ENCODE measurements at regions not wholly inside any gene's neighbourhood (a gene's known extent, or its start where the extent isn't known, plus 50 kb on each side); places are given as distances from the start of the nearest gene placed in this dataset.

DNA sequence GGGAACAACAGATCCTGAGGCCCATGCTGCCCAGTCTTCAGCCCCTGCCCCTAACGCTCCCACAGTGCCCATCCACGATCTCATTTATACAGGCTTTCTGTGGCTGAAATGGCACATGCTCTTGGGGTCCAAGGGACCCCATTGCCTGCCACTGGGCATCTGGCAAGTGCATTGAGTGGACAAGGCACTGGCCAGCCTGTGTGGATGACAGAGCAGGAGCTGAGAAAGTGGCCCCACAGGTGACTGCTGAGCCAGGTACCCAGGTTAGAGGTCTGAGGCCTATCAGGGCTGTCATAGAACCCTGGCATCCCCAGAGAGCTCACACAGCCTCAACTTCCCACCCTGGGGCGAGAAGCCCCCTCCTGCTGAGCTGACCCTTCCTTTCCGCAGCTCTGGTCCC, 86.0 kb upstream of the NXT1 start:
- Mint-ChIP-seq H3K9me3 (peaks cover 22% of the 10 kb centered on the region), H3K36me3 (ENCODE audit: low read depth) (peaks cover 10% of the 10 kb centered on the region), H3K27ac (no peak overlapping the region), H3K4me3 (no peak overlapping the region), H3K4me1 (no peaks in the 10 kb centered on the region), H3K27me3 (ENCODE audit: insufficient read depth, low read depth, poor library complexity) (peaks cover under 1% of the 10 kb centered on the region)
- no peaks in the 10 kb centered on the region for H3K79me2 ChIP-seq (replicated peaks; ENCODE audit: insufficient read depth)
- H3K27me3 ChIP-seq (ENCODE audit: insufficient read depth) = no peaks in the 10 kb centered on the region
- no peaks in the 10 kb centered on the region for H3K36me3 ChIP-seq (ENCODE audit: insufficient read depth)
- ATAC-seq = no peak
- H2AFZ ChIP-seq = no peak overlapping the region
- H3K4me2 ChIP-seq = no peak overlapping the region
- H3K27ac ChIP-seq (ENCODE audit: low read depth) = no peak overlapping the region
- H4K20me1 ChIP-seq (replicated peaks; ENCODE audit: insufficient read depth) = no peaks in the 10 kb centered on the region
- no peaks in the 10 kb centered on the region for H3K9me2 ChIP-seq (ENCODE audit: insufficient read depth)
- H3F3A ChIP-seq (replicated peaks; ENCODE audit: low read depth) = no peaks in the 10 kb centered on the region
- H3K4me1 ChIP-seq (ENCODE audit: insufficient read depth) = no peaks in the 10 kb centered on the region
- H3K4me3 ChIP-seq = no peak overlapping the region
- no peak for TF ChIP-seq ZNF331 (CRISPR knock-in tag; IDR thresholded peaks at IDR 0.05; ENCODE audit: low read depth)
- no peak for TF ChIP-seq JUNB (IDR thresholded peaks at IDR 0.05; ENCODE audit: unreplicated experiment)
- no peak for TF ChIP-seq STAT1 (IDR thresholded peaks at IDR 0.05; ENCODE audit: unreplicated experiment)
- TF ChIP-seq NANOG (IDR thresholded peaks at IDR 0.05; ENCODE audit: borderline replicate concordance) = no peak
- TF ChIP-seq CREB1 (CRISPR knock-in tag; IDR thresholded peaks at IDR 0.05; ENCODE audit: low read depth) = no peak
- TF ChIP-seq, protein P1, sequence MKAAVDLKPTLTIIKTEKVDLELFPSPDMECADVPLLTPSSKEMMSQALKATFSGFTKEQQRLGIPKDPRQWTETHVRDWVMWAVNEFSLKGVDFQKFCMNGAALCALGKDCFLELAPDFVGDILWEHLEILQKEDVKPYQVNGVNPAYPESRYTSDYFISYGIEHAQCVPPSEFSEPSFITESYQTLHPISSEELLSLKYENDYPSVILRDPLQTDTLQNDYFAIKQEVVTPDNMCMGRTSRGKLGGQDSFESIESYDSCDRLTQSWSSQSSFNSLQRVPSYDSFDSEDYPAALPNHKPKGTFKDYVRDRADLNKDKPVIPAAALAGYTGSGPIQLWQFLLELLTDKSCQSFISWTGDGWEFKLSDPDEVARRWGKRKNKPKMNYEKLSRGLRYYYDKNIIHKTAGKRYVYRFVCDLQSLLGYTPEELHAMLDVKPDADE (IDR thresholded peaks at IDR 0.05) = no peak
- TF ChIP-seq EZH2 (IDR thresholded peaks at IDR 0.05; ENCODE audit: low read depth, unreplicated experiment) = no peak
- DNase-seq (ENCODE audit: low spot score) = no peak

DNA sequence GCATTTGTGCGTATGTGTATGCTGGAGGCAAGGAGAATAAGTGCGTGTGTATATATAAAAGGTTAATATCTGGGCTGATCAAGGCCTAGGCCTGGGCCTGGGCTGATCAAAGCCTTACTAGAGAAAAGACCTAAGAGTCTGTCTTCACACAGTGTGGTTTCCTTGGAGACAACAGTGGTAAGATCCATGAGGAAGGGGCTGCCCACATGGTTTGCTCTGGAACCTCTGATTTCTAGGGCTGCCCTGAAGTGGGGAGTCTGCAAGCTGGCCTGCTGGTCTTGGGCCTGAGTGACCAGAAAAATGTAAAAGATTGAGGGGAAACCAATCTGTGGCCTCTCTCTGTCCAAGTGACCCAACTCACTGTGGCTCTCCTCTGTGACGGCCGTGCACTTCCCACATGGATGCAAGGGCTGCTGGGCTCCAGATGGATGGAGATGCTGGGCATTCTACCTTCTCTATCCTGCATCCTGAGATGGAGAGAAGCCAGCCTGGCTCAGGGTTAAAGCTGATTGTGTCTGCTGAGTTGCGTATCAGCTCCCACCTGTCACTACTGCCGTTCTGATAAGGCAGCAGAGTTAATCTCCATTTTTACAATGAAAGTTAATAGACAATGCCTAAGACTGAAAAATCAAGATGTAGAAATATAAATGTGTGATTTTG, 90.3 kb upstream of the NXT1 start:
- Mint-ChIP-seq H3K27me3 (ENCODE audit: insufficient read depth, low read depth, poor library complexity) (peaks cover 2% of the 10 kb centered on the region), H3K4me3 (no peak overlapping the region), H3K4me1 (peaks cover 18% of the 10 kb centered on the region), H3K36me3 (ENCODE audit: low read depth) (no peaks in the 10 kb centered on the region), H3K9me3 (peaks cover 7% of the 10 kb centered on the region; the same call in 1 of the 3 replicates), H3K27ac (no peak overlapping the region)
- Histone ChIP-seq H3K27me3 (ENCODE audit: insufficient read depth) (no peaks in the 10 kb centered on the region), H2AFZ (no peak overlapping the region), H3K36me3 (ENCODE audit: insufficient read depth) (no peaks in the 10 kb centered on the region), H3F3A (replicated peaks; ENCODE audit: low read depth) (no peaks in the 10 kb centered on the region), H4K20me1 (replicated peaks; ENCODE audit: insufficient read depth) (no peaks in the 10 kb centered on the region), H3K4me1 (ENCODE audit: insufficient read depth) (no peaks in the 10 kb centered on the region), H3K4me2 (no peak overlapping the region), H3K9me2 (ENCODE audit: insufficient read depth) (no peaks in the 10 kb centered on the region), H3K4me3 (no peak overlapping the region), H3K27ac (ENCODE audit: low read depth) (no peak overlapping the region), H3K79me2 (replicated peaks; ENCODE audit: insufficient read depth) (no peaks in the 10 kb centered on the region)
- no peak for DNase-seq (ENCODE audit: low spot score)
- ATAC-seq = no peak
- TF ChIP-seq POLR2AphosphoS5 (IDR thresholded peaks at IDR 0.05; ENCODE audit: low read depth) = no peak
- TF ChIP-seq ZNF114 (CRISPR knock-in tag; IDR thresholded peaks at IDR 0.05) = no peak
- TF ChIP-seq CREB1 (CRISPR knock-in tag; IDR thresholded peaks at IDR 0.05; ENCODE audit: low read depth) = no peak
- no peak for TF ChIP-seq ZNF331 (CRISPR knock-in tag; IDR thresholded peaks at IDR 0.05; ENCODE audit: low read depth)
- no peak for TF ChIP-seq EZH2 (IDR thresholded peaks at IDR 0.05; ENCODE audit: low read depth, unreplicated experiment)
- TF ChIP-seq, protein P2, sequence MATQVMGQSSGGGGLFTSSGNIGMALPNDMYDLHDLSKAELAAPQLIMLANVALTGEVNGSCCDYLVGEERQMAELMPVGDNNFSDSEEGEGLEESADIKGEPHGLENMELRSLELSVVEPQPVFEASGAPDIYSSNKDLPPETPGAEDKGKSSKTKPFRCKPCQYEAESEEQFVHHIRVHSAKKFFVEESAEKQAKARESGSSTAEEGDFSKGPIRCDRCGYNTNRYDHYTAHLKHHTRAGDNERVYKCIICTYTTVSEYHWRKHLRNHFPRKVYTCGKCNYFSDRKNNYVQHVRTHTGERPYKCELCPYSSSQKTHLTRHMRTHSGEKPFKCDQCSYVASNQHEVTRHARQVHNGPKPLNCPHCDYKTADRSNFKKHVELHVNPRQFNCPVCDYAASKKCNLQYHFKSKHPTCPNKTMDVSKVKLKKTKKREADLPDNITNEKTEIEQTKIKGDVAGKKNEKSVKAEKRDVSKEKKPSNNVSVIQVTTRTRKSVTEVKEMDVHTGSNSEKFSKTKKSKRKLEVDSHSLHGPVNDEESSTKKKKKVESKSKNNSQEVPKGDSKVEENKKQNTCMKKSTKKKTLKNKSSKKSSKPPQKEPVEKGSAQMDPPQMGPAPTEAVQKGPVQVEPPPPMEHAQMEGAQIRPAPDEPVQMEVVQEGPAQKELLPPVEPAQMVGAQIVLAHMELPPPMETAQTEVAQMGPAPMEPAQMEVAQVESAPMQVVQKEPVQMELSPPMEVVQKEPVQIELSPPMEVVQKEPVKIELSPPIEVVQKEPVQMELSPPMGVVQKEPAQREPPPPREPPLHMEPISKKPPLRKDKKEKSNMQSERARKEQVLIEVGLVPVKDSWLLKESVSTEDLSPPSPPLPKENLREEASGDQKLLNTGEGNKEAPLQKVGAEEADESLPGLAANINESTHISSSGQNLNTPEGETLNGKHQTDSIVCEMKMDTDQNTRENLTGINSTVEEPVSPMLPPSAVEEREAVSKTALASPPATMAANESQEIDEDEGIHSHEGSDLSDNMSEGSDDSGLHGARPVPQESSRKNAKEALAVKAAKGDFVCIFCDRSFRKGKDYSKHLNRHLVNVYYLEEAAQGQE (IDR thresholded peaks at IDR 0.05; ENCODE audit: unreplicated experiment) = no peak
- TF ChIP-seq, protein P1 (IDR thresholded peaks at IDR 0.05) = no peak
- TF ChIP-seq, protein P3, sequence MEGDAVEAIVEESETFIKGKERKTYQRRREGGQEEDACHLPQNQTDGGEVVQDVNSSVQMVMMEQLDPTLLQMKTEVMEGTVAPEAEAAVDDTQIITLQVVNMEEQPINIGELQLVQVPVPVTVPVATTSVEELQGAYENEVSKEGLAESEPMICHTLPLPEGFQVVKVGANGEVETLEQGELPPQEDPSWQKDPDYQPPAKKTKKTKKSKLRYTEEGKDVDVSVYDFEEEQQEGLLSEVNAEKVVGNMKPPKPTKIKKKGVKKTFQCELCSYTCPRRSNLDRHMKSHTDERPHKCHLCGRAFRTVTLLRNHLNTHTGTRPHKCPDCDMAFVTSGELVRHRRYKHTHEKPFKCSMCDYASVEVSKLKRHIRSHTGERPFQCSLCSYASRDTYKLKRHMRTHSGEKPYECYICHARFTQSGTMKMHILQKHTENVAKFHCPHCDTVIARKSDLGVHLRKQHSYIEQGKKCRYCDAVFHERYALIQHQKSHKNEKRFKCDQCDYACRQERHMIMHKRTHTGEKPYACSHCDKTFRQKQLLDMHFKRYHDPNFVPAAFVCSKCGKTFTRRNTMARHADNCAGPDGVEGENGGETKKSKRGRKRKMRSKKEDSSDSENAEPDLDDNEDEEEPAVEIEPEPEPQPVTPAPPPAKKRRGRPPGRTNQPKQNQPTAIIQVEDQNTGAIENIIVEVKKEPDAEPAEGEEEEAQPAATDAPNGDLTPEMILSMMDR (conservative IDR thresholded peaks at IDR 0.05; ENCODE audit: low read depth in 2 of 2) = no peak
- TF ChIP-seq NANOG (IDR thresholded peaks at IDR 0.05; ENCODE audit: borderline replicate concordance) = no peak
- TF ChIP-seq JUNB (IDR thresholded peaks at IDR 0.05; ENCODE audit: unreplicated experiment) = no peak
- no peak for TF ChIP-seq EZH2phosphoT487 (IDR thresholded peaks at IDR 0.05; ENCODE audit: unreplicated experiment)
